BLaER1 (cell line): ENCODE measurements at regions not wholly inside any gene's neighbourhood (a gene's known extent, or its start where the extent isn't known, plus 50 kb on each side); places are given as distances from the start of the nearest gene placed in this dataset.
"Not testable (repeated sequence)": the region's sequence is repeated elsewhere in the genome, so short reads cannot be mapped to it uniquely, and the experiment has no call there.

Source experiments
- H3K27ac ChIP-seq: shearing (Covaris generic); formaldehyde crosslinking; 2 replicates; pipeline ENCODE4 v1.8.1; 2022
- H3K27me3 ChIP-seq: shearing (Covaris generic); formaldehyde crosslinking; 2 replicates; pipeline ENCODE4 v1.8.1; 2022
- H3K36me3 ChIP-seq: shearing (Covaris generic); formaldehyde crosslinking; 2 replicates; pipeline ENCODE4 v1.8.1; 2022
- H3K4me1 ChIP-seq: shearing (Covaris generic); formaldehyde crosslinking; 2 replicates; pipeline ENCODE4 v1.8.1; 2022
- H3K4me2 ChIP-seq: shearing (Covaris generic); formaldehyde crosslinking; 2 replicates; pipeline ENCODE4 v1.8.1; 2022
- H3K4me3 ChIP-seq: shearing (Covaris generic); formaldehyde crosslinking; 2 replicates; pipeline ENCODE4 v1.8.1; 2022
- H3K9ac ChIP-seq: shearing (Covaris generic); formaldehyde crosslinking; 2 replicates; pipeline ENCODE4 v1.8.1; 2022
- H3K9me3 ChIP-seq: shearing (Covaris generic); formaldehyde crosslinking; 2 replicates; pipeline ENCODE4 v1.8.1; 2022
- H4K20me1 ChIP-seq: shearing (Covaris generic); formaldehyde crosslinking; 2 replicates; pipeline ENCODE4 v1.8.1; 2022
- Cebpa-rat ChIP-seq: shearing (Covaris generic); IDR thresholded peaks from 2 replicates; pipeline ENCODE4 v1.8.1; 2022

GRCh38 chr12:25801734-25802133 lies 156.7 kb upstream of the RASSF8 start:
- Histone ChIP-seq H3K27me3 (no peaks in the 10 kb centered on the region), H3K9me3 (no peaks in the 10 kb centered on the region), H4K20me1 (no peaks in the 10 kb centered on the region), H3K36me3 (no peaks in the 10 kb centered on the region), H3K4me2 (no peak overlapping the region), H3K27ac (no peak overlapping the region), H3K4me3 (no peak overlapping the region), H3K4me1 (peaks cover 5% of the 10 kb centered on the region; the same call in 1 of the 2 replicates), H3K9ac (no peak overlapping the region)
- no peak for TF ChIP-seq Cebpa-rat

DNA sequence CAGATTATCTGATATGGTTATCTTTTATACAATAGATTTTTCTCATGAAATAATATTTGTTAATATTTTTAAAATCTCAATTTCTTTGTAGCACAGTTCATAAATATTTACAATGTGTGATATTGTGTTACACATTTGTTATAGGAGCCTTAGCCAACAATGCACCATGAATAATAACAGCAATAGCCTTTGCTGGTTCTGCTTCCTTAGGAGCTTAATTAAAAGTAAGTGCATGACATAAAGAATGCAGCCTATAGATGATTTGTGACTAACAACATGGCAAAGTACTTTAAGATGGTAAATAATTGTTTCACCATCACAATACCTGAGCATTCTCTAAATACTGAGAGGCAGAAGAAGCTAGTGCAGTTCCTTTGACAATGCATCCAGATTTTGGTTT lies 156.3 kb upstream of the RASSF8 start:
- Histone ChIP-seq H3K27ac (no peak overlapping the region), H3K36me3 (no peaks in the 10 kb centered on the region), H3K4me1 (peaks cover 5% of the 10 kb centered on the region; the same call in 1 of the 2 replicates), H3K9me3 (no peaks in the 10 kb centered on the region), H3K4me2 (no peak overlapping the region), H3K9ac (no peak overlapping the region), H3K4me3 (no peak overlapping the region), H3K27me3 (no peaks in the 10 kb centered on the region), H4K20me1 (no peaks in the 10 kb centered on the region)
- no peak for TF ChIP-seq Cebpa-rat

- H3K4me2 ChIP-seq, H3K9ac ChIP-seq, H4K20me1 ChIP-seq, H3K36me3 ChIP-seq, H3K4me1 ChIP-seq, H3K9me3 ChIP-seq, H3K4me3 ChIP-seq, H3K27ac ChIP-seq, H3K27me3 ChIP-seq: not testable (repeated sequence)
These were observed 155.3 kb upstream of the RASSF8 start for GRCh38 chr12:25803029-25803664.

DNA sequence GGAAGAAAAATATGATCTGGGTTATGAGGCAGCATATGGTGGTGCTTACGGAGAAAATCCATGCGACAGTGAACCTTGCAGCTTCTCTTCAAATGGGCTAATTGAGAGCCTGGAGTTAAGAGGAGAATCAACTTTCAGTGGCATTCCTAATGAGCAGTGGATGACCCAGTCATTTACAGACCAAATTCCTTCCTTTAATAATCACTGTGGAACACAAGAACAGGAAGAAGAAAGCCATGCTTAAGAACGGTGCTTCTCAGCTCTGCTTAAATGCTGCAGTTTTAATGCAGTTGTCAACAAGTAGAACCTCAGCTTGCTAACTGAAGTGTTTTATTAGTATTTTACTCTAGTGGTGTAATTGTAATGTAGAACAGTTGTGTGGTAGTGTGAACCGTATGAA lies 154.2 kb upstream of the RASSF8 start:
- H3K4me1 ChIP-seq, H3K4me3 ChIP-seq, H3K9me3 ChIP-seq, H3K4me2 ChIP-seq, H3K36me3 ChIP-seq, H3K27ac ChIP-seq, H3K27me3 ChIP-seq, H3K9ac ChIP-seq, H4K20me1 ChIP-seq: not testable (repeated sequence)

- Histone ChIP-seq H3K4me3 (no peak overlapping the region), H4K20me1 (no peaks in the 10 kb centered on the region), H3K27ac (no peak overlapping the region), H3K9ac (no peak overlapping the region), H3K4me1 (peaks cover 5% of the 10 kb centered on the region; the same call in 1 of the 2 replicates), H3K27me3 (no peaks in the 10 kb centered on the region), H3K4me2 (0 out of 2 replicates have a peak overlapping the region, but pooled peaks have one; percentile 20), H3K36me3 (no peaks in the 10 kb centered on the region), H3K9me3 (no peaks in the 10 kb centered on the region)
- no peak for TF ChIP-seq Cebpa-rat
These were observed 152.2 kb upstream of the RASSF8 start for GRCh38 chr12:25806271-25806670.

DNA sequence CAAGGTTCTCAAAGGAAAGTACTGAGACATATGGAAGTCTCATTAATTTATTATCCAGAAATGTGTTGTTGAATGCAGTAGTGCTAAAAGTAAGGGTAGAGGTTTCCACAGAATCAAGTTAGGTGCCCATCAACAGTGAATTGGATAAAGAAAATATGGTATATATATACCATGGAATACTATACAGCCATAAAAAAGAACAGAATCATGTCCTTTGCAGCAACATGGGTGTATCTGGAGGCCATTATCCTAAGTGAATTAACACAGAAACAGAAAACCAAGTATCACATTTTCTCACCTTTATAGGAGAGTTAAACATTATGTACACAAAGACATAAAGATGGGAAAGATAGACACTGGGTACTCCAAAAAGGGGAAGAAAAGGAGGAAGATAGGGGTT lies 149.9 kb upstream of the RASSF8 start:
- no peaks in the 10 kb centered on the region for H3K36me3 ChIP-seq
- H3K4me3 ChIP-seq = no peak overlapping the region
- H4K20me1 ChIP-seq = no peaks in the 10 kb centered on the region
- no peaks in the 10 kb centered on the region for H3K9me3 ChIP-seq
- no peaks in the 10 kb centered on the region for H3K27me3 ChIP-seq
- no peak overlapping the region for H3K9ac ChIP-seq
- TF ChIP-seq Cebpa-rat = no peak
- no peak overlapping the region for H3K4me2 ChIP-seq
- H3K27ac ChIP-seq = no peak overlapping the region
- peaks cover 5% of the 10 kb centered on the region; the same call in 1 of the 2 replicates for H3K4me1 ChIP-seq

GRCh38 chr12:25810683-25811082 lies 147.8 kb upstream of the RASSF8 start:
- H3K4me1 ChIP-seq = peaks cover 5% of the 10 kb centered on the region; the same call in 1 of the 2 replicates
- TF ChIP-seq Cebpa-rat = no peak
- H3K27me3 ChIP-seq = no peaks in the 10 kb centered on the region

GRCh38 chr12:25811656-25812126 lies 146.8 kb upstream of the RASSF8 start:
- Histone ChIP-seq H3K4me3 (no peak overlapping the region), H3K9me3 (no peaks in the 10 kb centered on the region), H3K27me3 (no peaks in the 10 kb centered on the region), H3K27ac (no peak overlapping the region), H3K36me3 (no peaks in the 10 kb centered on the region), H3K4me2 (no peak overlapping the region), H4K20me1 (no peaks in the 10 kb centered on the region), H3K9ac (no peak overlapping the region), H3K4me1 (peaks cover 5% of the 10 kb centered on the region)
- TF ChIP-seq Cebpa-rat = no peak

More at GRCh38 chr12:25810683-25811082, 147.8 kb upstream of the RASSF8 start:
- H3K4me3 ChIP-seq = no peak overlapping the region
- H4K20me1 ChIP-seq = no peaks in the 10 kb centered on the region
- no peaks in the 10 kb centered on the region for H3K9me3 ChIP-seq
- H3K27ac ChIP-seq = no peak overlapping the region
- no peak overlapping the region for H3K9ac ChIP-seq
- no peaks in the 10 kb centered on the region for H3K36me3 ChIP-seq
- no peak overlapping the region for H3K4me2 ChIP-seq

DNA sequence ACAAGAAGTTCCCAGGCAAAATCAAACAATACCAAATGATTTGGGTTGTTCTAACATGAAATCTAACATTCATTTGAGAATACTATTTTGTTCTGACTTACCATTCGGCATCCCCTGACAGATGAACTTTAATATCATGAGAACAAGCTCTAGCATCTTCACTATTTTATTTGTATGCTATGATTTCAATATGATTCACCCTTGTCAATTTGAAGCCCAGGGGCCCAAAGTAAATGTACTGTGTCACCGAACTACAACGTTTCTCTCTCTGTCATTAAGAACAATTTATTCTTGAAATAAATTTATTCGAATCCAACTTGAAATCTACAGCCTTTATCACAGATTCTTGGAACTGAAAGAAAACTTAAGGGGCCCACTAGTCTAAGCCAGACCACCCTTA lies 146.2 kb upstream of the RASSF8 start:
- Histone ChIP-seq H3K4me3 (no peak overlapping the region), H4K20me1 (no peaks in the 10 kb centered on the region), H3K4me1 (peaks cover 11% of the 10 kb centered on the region), H3K4me2 (no peak overlapping the region), H3K27me3 (no peaks in the 10 kb centered on the region), H3K9me3 (no peaks in the 10 kb centered on the region), H3K36me3 (no peaks in the 10 kb centered on the region), H3K27ac (no peak overlapping the region), H3K9ac (no peak overlapping the region)
- TF ChIP-seq Cebpa-rat = no peak

- Histone ChIP-seq H3K36me3 (no peaks in the 10 kb centered on the region), H3K27me3 (no peaks in the 10 kb centered on the region), H3K27ac (no peak overlapping the region), H3K9me3 (no peaks in the 10 kb centered on the region), H4K20me1 (no peaks in the 10 kb centered on the region), H3K9ac (no peak overlapping the region), H3K4me2 (no peak overlapping the region), H3K4me1 (peaks cover 11% of the 10 kb centered on the region), H3K4me3 (no peak overlapping the region)
- no peak for TF ChIP-seq Cebpa-rat
These were observed 144.6 kb upstream of the RASSF8 start for GRCh38 chr12:25813843-25814242.

DNA sequence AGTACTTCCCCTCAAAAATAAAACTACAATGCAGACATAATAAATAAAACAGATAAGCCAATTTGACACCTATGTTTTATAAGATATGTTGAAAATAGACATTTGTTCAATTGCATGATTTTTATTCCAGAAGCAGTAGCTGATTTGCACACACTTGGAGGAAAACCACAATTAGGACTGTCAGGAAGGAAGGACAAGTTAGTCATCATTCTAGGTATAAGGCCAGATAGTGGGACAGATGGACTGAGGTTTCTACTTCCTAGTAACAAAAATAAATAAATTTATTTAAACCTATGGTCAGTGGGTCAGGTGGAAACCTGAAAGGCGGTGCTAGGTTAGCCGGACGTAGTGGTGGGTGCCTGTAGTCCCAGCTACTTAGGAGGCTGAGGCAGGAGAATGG lies 141.8 kb upstream of the RASSF8 start:
- H3K9me3 ChIP-seq = no peaks in the 10 kb centered on the region
- H3K4me2 ChIP-seq = peak overlapping the region; percentile 44
- peaks cover 11% of the 10 kb centered on the region for H3K4me1 ChIP-seq
- H3K27ac ChIP-seq = no peak overlapping the region
- TF ChIP-seq Cebpa-rat = no peak
- H3K27me3 ChIP-seq = no peaks in the 10 kb centered on the region
- H3K9ac ChIP-seq = no peak overlapping the region
- H3K4me3 ChIP-seq = no peak overlapping the region
- H4K20me1 ChIP-seq = no peaks in the 10 kb centered on the region
- no peaks in the 10 kb centered on the region for H3K36me3 ChIP-seq
